Neutrophil (primary cell): ENCODE measurements at regions not wholly inside any gene's neighbourhood (a gene's known extent, or its start where the extent isn't known, plus 50 kb on each side); places are given as distances from the start of the nearest gene placed in this dataset.

ENCODE experiments used
- H3K27ac ChIP-seq: fragments of 200-600 bp; sonication (generic); 2 replicates; pipeline ENCODE4 v1.5.1; 2016; ENCODE audit warnings: mild to moderate bottlenecking, moderate library complexity
- H3K27me3 ChIP-seq: fragments of 200-600 bp; sonication (generic); 2 replicates; pipeline ENCODE4 v1.6.0; 2016; ENCODE audit warnings: mild to moderate bottlenecking
- H3K36me3 ChIP-seq: fragments of 200-600 bp; sonication (generic); 2 replicates; pipeline ENCODE4 v1.5.1; 2017
- H3K4me1 ChIP-seq, 2 experiments: fragments of 200-600 bp in 1 of 2; sonication (generic) in 1 of 2; 1 replicate in 1 of 2; 2 replicates in 1 of 2; pipeline versions ENCODE4 v1.5.1 to v1.6.1; 2013 to 2016; ENCODE audit warnings: low read depth in 1 of 2, low read length in 1 of 2, mild to moderate bottlenecking in 1 of 2, moderate library complexity in 1 of 2; ENCODE audit not compliant: control insufficient read depth in 1 of 2, insufficient read depth in 1 of 2
- H3K4me3 ChIP-seq, 2 experiments: fragments of 200-600 bp in 1 of 2; sonication (generic) in 1 of 2; 1 replicate in 1 of 2; 2 replicates in 1 of 2; pipeline ENCODE4 v1.5.1; 2013 to 2016; ENCODE audit warnings: low read depth in 1 of 2, low read length in 1 of 2, mild to moderate bottlenecking in 1 of 2, moderate library complexity in 1 of 2
- H3K9me3 ChIP-seq: fragments of 200-600 bp; sonication (generic); 2 replicates; pipeline ENCODE4 v1.5.1; 2016
- TF ChIP-seq, protein P1 (sequence below): fragments of 200-600 bp; sonication (generic); IDR thresholded peaks from 2 replicates; pipeline ENCODE4 v1.5.1; 2016; ENCODE audit warnings: antibody characterized with exemption

DNA sequence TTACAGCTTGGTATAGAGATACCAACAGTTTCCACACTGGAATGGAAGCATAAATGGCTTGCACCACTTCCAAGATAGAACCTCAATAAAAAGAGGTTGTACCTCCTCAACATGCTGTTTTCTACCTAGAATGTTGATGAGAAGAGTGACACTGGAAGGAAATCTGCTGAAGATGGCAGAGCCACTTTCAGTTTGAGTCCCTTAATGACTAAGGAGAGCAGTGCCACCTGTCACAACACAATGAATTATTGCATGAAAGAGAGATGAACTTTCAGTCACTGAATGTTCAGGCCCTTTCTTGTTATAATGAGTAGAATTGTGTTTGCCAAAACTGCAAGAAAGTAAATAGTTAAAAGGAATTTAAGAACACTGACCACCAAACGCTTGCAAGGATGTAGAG lies 958.5 kb downstream of the DTWD2 start:
- TF ChIP-seq, protein P1, sequence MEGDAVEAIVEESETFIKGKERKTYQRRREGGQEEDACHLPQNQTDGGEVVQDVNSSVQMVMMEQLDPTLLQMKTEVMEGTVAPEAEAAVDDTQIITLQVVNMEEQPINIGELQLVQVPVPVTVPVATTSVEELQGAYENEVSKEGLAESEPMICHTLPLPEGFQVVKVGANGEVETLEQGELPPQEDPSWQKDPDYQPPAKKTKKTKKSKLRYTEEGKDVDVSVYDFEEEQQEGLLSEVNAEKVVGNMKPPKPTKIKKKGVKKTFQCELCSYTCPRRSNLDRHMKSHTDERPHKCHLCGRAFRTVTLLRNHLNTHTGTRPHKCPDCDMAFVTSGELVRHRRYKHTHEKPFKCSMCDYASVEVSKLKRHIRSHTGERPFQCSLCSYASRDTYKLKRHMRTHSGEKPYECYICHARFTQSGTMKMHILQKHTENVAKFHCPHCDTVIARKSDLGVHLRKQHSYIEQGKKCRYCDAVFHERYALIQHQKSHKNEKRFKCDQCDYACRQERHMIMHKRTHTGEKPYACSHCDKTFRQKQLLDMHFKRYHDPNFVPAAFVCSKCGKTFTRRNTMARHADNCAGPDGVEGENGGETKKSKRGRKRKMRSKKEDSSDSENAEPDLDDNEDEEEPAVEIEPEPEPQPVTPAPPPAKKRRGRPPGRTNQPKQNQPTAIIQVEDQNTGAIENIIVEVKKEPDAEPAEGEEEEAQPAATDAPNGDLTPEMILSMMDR, result no peak
- Histone ChIP-seq H3K27me3 (no peaks in the 10 kb centered on the region), H3K4me3 (no peak overlapping the region), H3K27ac (no peak overlapping the region), H3K9me3 (no peaks in the 10 kb centered on the region), H3K36me3 (no peaks in the 10 kb centered on the region), H3K4me1 (no peaks in the 10 kb centered on the region)

DNA sequence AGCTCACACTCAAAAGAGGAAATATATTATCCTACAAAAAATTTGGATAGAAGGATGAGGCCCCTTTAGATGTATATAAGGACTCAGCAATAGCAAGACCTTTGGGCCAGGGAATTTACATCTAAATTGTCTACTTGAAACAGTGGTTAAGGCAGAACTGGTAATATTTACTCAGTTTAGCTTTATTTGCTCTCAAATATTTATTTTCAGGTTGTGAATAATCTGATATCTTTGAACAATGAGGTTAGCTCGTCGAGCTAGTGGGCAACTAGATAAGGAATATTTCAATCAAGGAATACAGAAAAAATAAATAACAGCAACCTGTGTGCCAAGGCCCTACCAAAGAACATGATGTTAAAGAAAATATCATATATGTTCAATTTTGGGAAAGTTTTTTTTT lies 966.3 kb downstream of the DTWD2 start:
- Histone ChIP-seq H3K36me3 (no peaks in the 10 kb centered on the region), H3K9me3 (no peaks in the 10 kb centered on the region), H3K27ac (no peak overlapping the region), H3K4me1 (no peaks in the 10 kb centered on the region), H3K4me3 (no peak overlapping the region), H3K27me3 (no peaks in the 10 kb centered on the region)
- TF ChIP-seq, protein P1, result no peak

DNA sequence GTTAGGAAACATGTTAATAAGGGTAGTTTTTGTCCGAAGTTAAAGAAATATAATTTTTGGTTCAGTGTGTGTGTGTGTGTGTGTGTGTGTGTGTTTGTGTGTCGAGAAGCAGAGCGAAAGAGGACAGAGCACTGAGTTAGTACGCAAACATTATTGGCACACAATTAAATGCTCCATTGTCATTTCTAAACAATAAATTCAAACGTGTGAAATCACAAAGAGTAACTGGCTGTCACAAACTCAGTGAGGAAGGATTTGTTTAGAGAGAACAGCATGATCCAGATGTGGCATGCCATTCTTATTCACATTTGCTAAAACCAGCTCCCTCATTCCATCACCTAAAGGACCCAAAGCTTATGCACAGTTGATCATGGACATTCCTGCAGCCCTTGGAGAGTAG lies 970.8 kb downstream of the DTWD2 start:
- Histone ChIP-seq H3K4me1 (no peaks in the 10 kb centered on the region), H3K36me3 (no peaks in the 10 kb centered on the region), H3K27ac (no peak overlapping the region), H3K4me3 (no peak overlapping the region), H3K27me3 (no peaks in the 10 kb centered on the region), H3K9me3 (no peaks in the 10 kb centered on the region)
- TF ChIP-seq, protein P1, result no peak

DNA sequence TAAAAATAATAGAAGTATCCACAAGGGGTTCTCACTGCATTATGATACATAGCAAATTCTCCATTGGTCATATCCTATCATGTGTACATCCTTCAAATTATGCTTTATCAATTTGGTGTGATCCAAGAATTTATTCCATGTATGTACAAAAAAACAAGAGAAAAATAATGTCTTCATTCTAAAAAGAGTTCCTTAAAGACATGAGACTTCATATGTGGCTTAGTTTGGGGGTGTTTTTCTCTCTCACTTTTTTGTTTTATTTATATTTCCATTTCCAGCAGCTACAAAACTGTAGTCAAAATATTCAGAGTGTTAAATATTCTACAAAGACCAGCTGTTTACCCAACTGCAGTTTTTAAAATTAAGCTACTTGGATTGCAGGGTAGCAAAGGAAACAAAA lies 972.0 kb downstream of the DTWD2 start:
- H3K4me1 ChIP-seq, result no peaks in the 10 kb centered on the region
- no peak overlapping the region for H3K27ac ChIP-seq
- no peak overlapping the region for H3K4me3 ChIP-seq
- no peaks in the 10 kb centered on the region for H3K27me3 ChIP-seq
- H3K36me3 ChIP-seq, result no peaks in the 10 kb centered on the region
- TF ChIP-seq, protein P1, result no peak
- no peaks in the 10 kb centered on the region for H3K9me3 ChIP-seq

DNA sequence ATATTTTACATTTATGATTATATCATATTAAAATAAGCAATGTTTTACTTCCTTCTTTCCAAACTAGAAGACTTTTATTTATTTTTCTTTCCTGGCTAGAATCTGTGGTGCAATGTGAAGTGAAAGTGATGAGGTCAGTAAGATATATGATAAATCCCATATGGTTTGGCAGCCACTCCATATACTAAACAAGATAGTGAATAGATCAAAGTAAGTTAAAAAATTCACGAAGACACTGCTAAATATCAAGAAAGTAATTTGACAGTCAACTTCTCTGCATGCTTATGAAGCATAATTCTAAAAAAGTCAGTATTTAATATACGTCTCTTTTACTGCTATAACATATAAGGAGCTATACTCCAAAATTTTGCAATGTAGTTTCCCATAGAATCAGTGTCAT lies 972.8 kb downstream of the DTWD2 start:
- Histone ChIP-seq H3K36me3 (no peaks in the 10 kb centered on the region), H3K27me3 (no peaks in the 10 kb centered on the region), H3K9me3 (no peaks in the 10 kb centered on the region), H3K4me3 (no peak overlapping the region), H3K4me1 (no peaks in the 10 kb centered on the region), H3K27ac (no peak overlapping the region)
- TF ChIP-seq, protein P1, result no peak

DNA sequence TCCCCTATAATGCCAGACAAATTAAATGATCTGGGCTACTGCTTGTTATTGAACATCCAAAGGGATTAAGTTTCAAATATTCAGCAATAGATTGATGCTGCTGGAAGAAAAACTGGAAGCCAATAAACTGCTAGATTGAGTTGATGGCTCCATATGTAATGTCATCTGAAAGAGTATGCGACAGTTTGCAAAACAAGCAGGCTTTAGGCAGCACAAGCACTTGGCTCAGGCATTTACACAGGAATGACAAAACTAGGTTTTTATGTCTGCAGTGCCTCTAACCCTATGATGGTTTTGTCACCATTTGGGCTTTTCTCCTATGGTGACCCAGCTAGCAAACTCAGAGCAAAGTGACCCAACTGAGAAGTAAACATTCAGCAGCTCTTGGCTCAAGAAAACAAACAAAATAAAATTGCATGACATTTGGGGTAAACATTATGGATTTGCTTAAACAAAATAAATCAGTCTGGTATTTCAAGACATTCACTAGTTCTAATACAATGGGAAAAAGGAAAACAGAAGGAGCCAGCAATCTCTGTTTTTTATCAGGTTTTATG lies 978.5 kb downstream of the DTWD2 start:
- TF ChIP-seq, protein P1, result no peak
- no peak overlapping the region for H3K27ac ChIP-seq
- no peak overlapping the region for H3K4me3 ChIP-seq
- no peaks in the 10 kb centered on the region for H3K4me1 ChIP-seq
- no peaks in the 10 kb centered on the region for H3K27me3 ChIP-seq
- no peaks in the 10 kb centered on the region for H3K9me3 ChIP-seq
- no peaks in the 10 kb centered on the region for H3K36me3 ChIP-seq
